IMR-90 (cell line): ENCODE measurements at regions not wholly inside any gene's neighbourhood (a gene's known extent, or its start where the extent isn't known, plus 50 kb on each side); places are given as distances from the start of the nearest gene placed in this dataset.

Experiments
- ATAC-seq: fragments of 200-7000 bp; cut with Tn5 transposase; 2 replicates; pipeline ENCODE4 v1.9.1; 2020; ENCODE audit warnings: low read depth, mild to moderate bottlenecking, moderate library complexity
- BruUV-seq: library from RNA; stranded (reverse); fragments of 400-500 nt; replicated peaks from 2 replicates; lab custom pipeline; 2021; lab: Mats Ljungman, UMichigan
- CTCF ChIA-PET: fragments of 300-600 bp; formaldehyde crosslinking; extraction: SDS; loops from one replicate; lab custom pipeline; 2021; ENCODE audit warnings: antibody characterized with exemption; lab: Yijun Ruan, JAX
- POLR2A ChIA-PET: fragments of 300-600 bp; sonication (Branson Sonifier 250); formaldehyde crosslinking; loops from one replicate; lab custom pipeline; 2022; ENCODE audit warnings: antibody characterized with exemption; ENCODE audit not compliant: unreplicated experiment; lab: Charles Lee
- DNase-seq: peaks from one replicate; pipeline ENCODE4 v3.0.0; 2013
- H2AFZ ChIP-seq: replicated peaks from 2 replicates; pipeline ENCODE3; 2013; ENCODE audit warnings: low read length, mild to moderate bottlenecking; ENCODE audit not compliant: poor library complexity
- H2AK5ac ChIP-seq: 2 replicates; pipeline ENCODE4 v1.6.1; 2013; ENCODE audit warnings: low read depth, low read length, inconsistent platforms
- H2AK9ac ChIP-seq: replicated peaks from 2 replicates; pipeline ENCODE3; 2013; ENCODE audit warnings: mild to moderate bottlenecking, low read depth, low read length, moderate library complexity; ENCODE audit not compliant: poor library complexity
- H2BK120ac ChIP-seq: 2 replicates; pipeline ENCODE4 v1.6.1; 2013; ENCODE audit warnings: low read depth, low read length, inconsistent platforms
- H2BK15ac ChIP-seq: 3 replicates; pipeline ENCODE4 v1.6.1; 2013; ENCODE audit warnings: low read depth, low read length, inconsistent platforms
- H2BK20ac ChIP-seq: 2 replicates; pipeline ENCODE4 v1.6.1; 2013; ENCODE audit warnings: low read depth, mild to moderate bottlenecking, inconsistent platforms, low read length, moderate library complexity
- H2BK5ac ChIP-seq: 2 replicates; pipeline ENCODE4 v1.6.1; 2013; ENCODE audit warnings: mild to moderate bottlenecking, low read depth, low read length, inconsistent platforms; ENCODE audit not compliant: poor library complexity, severe bottlenecking
- H3K14ac ChIP-seq: replicated peaks from 2 replicates; pipeline ENCODE4 v1.6.1; 2013; ENCODE audit warnings: low read depth, low read length, inconsistent platforms
- H3K18ac ChIP-seq: 2 replicates; pipeline ENCODE4 v1.6.1; 2013; ENCODE audit warnings: low read depth, low read length, control low read depth
- H3K23ac ChIP-seq: 2 replicates; pipeline ENCODE4 v1.6.1; 2013; ENCODE audit warnings: low read depth, low read length, inconsistent platforms
- H3K27ac ChIP-seq: 2 replicates; pipeline ENCODE4 v1.5.1; 2013; ENCODE audit warnings: mild to moderate bottlenecking, control low read depth, low read length; ENCODE audit not compliant: insufficient read depth
- H3K27me3 ChIP-seq: 2 replicates; pipeline ENCODE4 v1.6.1; 2013; ENCODE audit warnings: low read length; ENCODE audit not compliant: control insufficient read depth, insufficient read depth
- H3K36me3 ChIP-seq: 2 replicates; pipeline ENCODE4 v1.6.1; 2013; ENCODE audit warnings: low read length, mixed read lengths; ENCODE audit not compliant: control insufficient read depth, insufficient read depth
- H3K4ac ChIP-seq: 2 replicates; pipeline ENCODE4 v1.6.1; 2013; ENCODE audit warnings: low read depth, low read length, inconsistent platforms
- H3K4me1 ChIP-seq: 2 replicates; pipeline ENCODE4 v1.6.1; 2013; ENCODE audit warnings: low read length, mixed read lengths; ENCODE audit not compliant: control insufficient read depth, insufficient read depth
- H3K4me2 ChIP-seq: 2 replicates; pipeline ENCODE4 v1.6.1; 2013; ENCODE audit warnings: low read depth, mild to moderate bottlenecking, control low read depth, low read length, moderate library complexity
- H3K4me3 ChIP-seq: 2 replicates; pipeline ENCODE4 v1.5.1; 2013; ENCODE audit warnings: low read depth, mild to moderate bottlenecking, control low read depth, low read length, moderate library complexity; ENCODE audit not compliant: insufficient read depth
- H3K56ac ChIP-seq: 2 replicates; pipeline ENCODE4 v1.6.1; 2013; ENCODE audit warnings: low read length, inconsistent platforms; ENCODE audit not compliant: insufficient read depth; ENCODE audit errors: extremely low read depth
- H3K79me1 ChIP-seq, 2 experiments: 2 replicates each; pipeline ENCODE4 v1.6.1; 2013; ENCODE audit warnings: low read length in 2 of 2, inconsistent platforms in 1 of 2, low read depth in 1 of 2
- H3K9ac ChIP-seq: 2 replicates; pipeline ENCODE4 v1.6.1; 2013; ENCODE audit warnings: low read depth, low read length, control low read depth
- H3K9me1 ChIP-seq: 2 replicates; pipeline ENCODE4 v1.6.1; 2013; ENCODE audit warnings: low read length, inconsistent platforms; ENCODE audit not compliant: insufficient read depth
- H3K9me3 ChIP-seq: 2 replicates; pipeline ENCODE4 v1.6.1; 2013; ENCODE audit warnings: low read length; ENCODE audit not compliant: control insufficient read depth, insufficient read depth
- H4K20me1 ChIP-seq: 2 replicates; pipeline ENCODE4 v1.6.1; 2013; ENCODE audit warnings: low read length, inconsistent platforms; ENCODE audit not compliant: insufficient read depth
- H4K5ac ChIP-seq: 2 replicates; pipeline ENCODE4 v1.6.1; 2013; ENCODE audit warnings: mild to moderate bottlenecking, low read depth, low read length, control low read depth
- H4K8ac ChIP-seq, 2 experiments: 2 replicates each; pipeline ENCODE4 v1.6.1; 2013; ENCODE audit warnings: low read depth in 2 of 2, low read length in 2 of 2, control low read depth in 1 of 2, inconsistent platforms in 1 of 2
- H4K91ac ChIP-seq: 2 replicates; pipeline ENCODE4 v1.6.1; 2013; ENCODE audit warnings: low read depth, low read length, inconsistent platforms; ENCODE audit not compliant: insufficient read depth
- CEBPB ChIP-seq: IDR thresholded peaks from 2 replicates; pipeline ENCODE4 v1.6.1; 2012; ENCODE audit warnings: low read depth, low read length, improper control_type of control experiment
- WGBS, 2 experiments: methylation state at CpG; one replicate each; pipeline versions ENCODE4 v1.1.5 to v1.1.7; 2013; ENCODE audit warnings: missing lambda C conversion rate in 2 of 2; ENCODE audit not compliant: insufficient read length in 1 of 2; ENCODE audit errors: extremely low coverage in 2 of 2; 5-methylcytosine and 5-hydroxymethylcytosine counted together
- dilution Hi-C: fragments of 300-500 bp; cut with HindIII; formaldehyde crosslinking; loops from one replicate; pipeline ENCODE4 v1.14.3; 2018; ENCODE audit warnings: low sequenced_read_pairs; ENCODE audit not compliant: unreplicated experiment
- in situ Hi-C: fragments of 300-500 bp; cut with MboI; formaldehyde crosslinking; loops from 3 replicates; pipeline ENCODE4 v1.14.3; 2019; ENCODE audit warnings: low sequenced_read_pairs, inconsistent platforms, mixed read lengths
- intact Hi-C: fragments of 100-400 bp; cut with micrococcal nuclease; formaldehyde crosslinking; loops from 2 replicates; pipeline ENCODE4 v1.10.0; 2022

DNA sequence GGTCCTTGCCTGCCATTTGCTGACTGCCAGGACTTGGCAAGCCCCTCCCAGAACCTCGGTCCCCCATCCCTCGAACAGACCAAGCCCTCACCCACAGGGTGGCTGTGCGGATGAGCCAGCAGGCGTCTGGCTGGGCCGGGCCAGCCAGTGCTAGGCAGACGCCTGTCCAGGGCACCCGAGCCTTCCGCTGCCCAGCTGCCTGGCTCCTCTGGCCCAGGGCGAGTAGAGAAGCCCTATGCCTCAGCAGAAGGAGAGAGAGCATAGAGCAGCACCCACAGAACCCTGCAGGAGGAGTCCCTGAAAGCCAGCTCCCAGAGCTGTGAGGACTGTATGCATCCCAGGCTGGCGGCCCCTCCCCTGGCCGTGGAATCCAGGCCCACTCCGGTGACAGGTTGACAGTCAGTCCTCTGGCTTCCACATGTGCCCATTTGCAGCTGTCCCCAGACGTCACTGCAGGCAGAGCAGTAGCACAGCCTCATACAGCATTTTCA lies 62.1 kb upstream of the GLI2 start:
- Histone ChIP-seq H2AK9ac (no peak overlapping the region), H3K27me3 (peaks cover 18% of the 10 kb centered on the region), H3K4me3 (no peak overlapping the region), H4K5ac (no peak overlapping the region), H3K9me3 (no peaks in the 10 kb centered on the region; the same call in 1 of the 2 replicates), H2BK20ac (no peak overlapping the region), H4K8ac (no peak overlapping the region), H4K91ac (peak overlapping the region; percentile 40; the same call in 1 of the 2 replicates), H2BK5ac (no peak overlapping the region), H3K9me1 (no peaks in the 10 kb centered on the region), H3K9ac (no peak overlapping the region), H4K20me1 (no peaks in the 10 kb centered on the region), H3K4me2 (no peak overlapping the region), H3K79me1 (no peaks in the 10 kb centered on the region), H3K56ac (no peak overlapping the region), H2AK5ac (no peak overlapping the region), H3K27ac (no peak overlapping the region), H2AFZ (no peak overlapping the region), H3K4me1 (peaks cover 2% of the 10 kb centered on the region; the same call in 1 of the 2 replicates), H3K14ac (no peak overlapping the region), H3K4ac (no peak overlapping the region), H3K23ac (no peak overlapping the region), H3K36me3 (no peaks in the 10 kb centered on the region), H3K18ac (no peak overlapping the region), H2BK120ac (no peak overlapping the region), H2BK15ac (no peak overlapping the region)
- DNase-seq (no peak), ATAC-seq (no peak)
- 96% methylated on average over 4 of the region's 13 CpGs; no CpG with 5 or more reads in 1 of the 2 experiments for WGBS, 2 experiments
- BruUV-seq: no TSS peak
- ChIA-PET POLR2A (no interaction called here), CTCF (no interaction called here)
- intact Hi-C loops: loop anchor here (10.0 kb wide), 2 partner anchors 919 to 969 kb away; partner anchors contain the start of gene PTPN4
- in situ Hi-C loops: no loop called here
- no peak for TF ChIP-seq CEBPB
- dilution Hi-C loops: no loop called here
